ENCODE measurements at regions not wholly inside any gene's neighbourhood (a gene's known extent, or its start where the extent isn't known, plus 50 kb on each side); places are given as distances from the start of the nearest gene placed in this dataset.

DNA sequence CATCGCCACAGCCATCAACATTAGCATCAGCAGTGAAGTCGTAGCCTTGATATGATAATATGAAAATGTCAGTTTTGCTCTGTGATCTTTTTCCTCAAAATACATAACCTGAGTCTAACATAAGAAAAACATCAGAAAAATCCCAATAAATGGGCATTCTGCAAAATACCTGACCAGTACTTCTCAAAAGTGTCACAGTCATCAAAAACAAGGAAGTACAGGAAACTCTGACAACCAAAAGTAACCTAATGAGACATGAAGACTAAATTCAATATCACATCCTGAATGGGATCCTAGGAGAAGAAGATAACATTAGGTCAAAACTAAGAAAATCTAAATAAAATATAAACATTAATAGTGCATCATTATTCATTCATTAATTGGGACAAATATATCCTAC is 1731.0 kb downstream of the SUCLG1 start:
- TF ChIP-seq, protein P1, sequence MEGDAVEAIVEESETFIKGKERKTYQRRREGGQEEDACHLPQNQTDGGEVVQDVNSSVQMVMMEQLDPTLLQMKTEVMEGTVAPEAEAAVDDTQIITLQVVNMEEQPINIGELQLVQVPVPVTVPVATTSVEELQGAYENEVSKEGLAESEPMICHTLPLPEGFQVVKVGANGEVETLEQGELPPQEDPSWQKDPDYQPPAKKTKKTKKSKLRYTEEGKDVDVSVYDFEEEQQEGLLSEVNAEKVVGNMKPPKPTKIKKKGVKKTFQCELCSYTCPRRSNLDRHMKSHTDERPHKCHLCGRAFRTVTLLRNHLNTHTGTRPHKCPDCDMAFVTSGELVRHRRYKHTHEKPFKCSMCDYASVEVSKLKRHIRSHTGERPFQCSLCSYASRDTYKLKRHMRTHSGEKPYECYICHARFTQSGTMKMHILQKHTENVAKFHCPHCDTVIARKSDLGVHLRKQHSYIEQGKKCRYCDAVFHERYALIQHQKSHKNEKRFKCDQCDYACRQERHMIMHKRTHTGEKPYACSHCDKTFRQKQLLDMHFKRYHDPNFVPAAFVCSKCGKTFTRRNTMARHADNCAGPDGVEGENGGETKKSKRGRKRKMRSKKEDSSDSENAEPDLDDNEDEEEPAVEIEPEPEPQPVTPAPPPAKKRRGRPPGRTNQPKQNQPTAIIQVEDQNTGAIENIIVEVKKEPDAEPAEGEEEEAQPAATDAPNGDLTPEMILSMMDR (IDR thresholded peaks at IDR 0.05), result no peak
- TF ChIP-seq POLR2A (IDR thresholded peaks at IDR 0.05), result no peak
